NCI-H2196 (cell line): ENCODE measurements at regions not wholly inside any gene's neighbourhood (a gene's known extent, or its start where the extent isn't known, plus 50 kb on each side); places are given as distances from the start of the nearest gene placed in this dataset.

Experiments used
- DNase-seq: peaks from one replicate; lab custom pipeline; 2025; ENCODE audit not compliant: unreplicated experiment; lab: John Stamatoyannopoulos, UW

GRCh38 chr15:95464509-95464908 is 866.0 kb upstream of the NR2F2 start:
- no peak for DNase-seq

DNA sequence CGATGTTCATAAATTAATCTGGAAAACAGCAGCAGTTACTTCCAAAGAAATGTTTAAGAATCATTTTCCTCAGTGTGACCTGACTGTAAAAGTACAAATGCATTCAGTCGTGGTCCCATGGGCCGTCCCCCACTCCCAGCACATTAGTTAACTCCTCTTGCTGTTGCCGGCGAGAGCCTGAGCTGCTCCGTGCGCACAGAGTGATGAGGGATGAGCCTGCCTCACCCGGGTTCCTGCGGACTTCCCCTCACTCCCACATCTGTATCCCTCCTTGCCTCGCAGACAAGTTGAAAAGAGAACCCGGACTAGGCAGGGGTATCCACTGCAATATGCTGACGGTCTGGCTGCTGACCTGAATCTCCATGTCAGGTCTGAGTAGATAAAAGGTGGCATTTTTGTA is 861.7 kb upstream of the NR2F2 start:
- no peak for DNase-seq

DNA sequence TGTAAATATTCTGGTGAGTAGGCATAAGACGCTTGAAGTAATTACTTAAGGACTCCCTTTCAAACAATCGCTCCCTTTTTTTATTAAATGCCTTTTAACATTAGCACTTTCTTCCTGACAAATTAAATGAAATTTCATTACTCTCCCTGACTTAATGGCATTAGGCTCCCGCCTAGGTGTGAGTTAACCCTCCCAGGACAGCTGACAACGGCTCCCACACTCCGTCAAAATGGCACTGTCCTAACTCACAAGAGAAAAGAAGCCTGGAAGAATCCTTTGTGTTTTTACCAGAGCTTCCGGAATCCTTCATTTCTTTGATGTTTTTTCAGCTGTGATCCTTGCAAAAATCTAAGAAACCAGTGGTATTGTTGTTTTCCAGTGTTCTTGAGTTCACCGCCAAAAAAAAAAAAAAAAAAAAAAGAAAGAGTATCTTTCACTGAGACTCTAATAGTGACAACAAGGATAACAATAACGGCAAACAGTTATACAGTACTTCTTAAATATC is 861.0 kb upstream of the NR2F2 start:
- DNase-seq = no peak

DNA sequence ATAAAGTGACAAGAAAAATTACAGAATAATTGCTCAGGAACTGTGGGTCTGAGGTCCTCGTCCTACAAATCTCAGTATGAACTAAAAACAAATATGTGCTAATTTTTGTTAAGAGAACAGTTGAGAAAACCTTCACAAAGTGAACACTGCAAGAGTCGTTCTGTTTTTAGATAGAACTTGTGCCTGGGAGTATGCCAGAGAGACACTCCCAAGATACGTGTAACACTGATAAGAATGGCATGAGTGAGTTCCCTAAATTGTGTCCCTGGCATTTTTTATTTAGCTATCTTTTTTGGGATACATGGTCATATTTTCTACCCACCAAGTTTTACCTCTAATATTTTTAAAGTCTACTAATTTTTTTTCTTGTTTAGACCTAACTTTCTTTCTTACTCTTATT is 860.0 kb upstream of the NR2F2 start:
- no peak for DNase-seq

- no peak for DNase-seq
These were observed 859.4 kb upstream of the NR2F2 start for GRCh38 chr15:95470997-95471689.

DNA sequence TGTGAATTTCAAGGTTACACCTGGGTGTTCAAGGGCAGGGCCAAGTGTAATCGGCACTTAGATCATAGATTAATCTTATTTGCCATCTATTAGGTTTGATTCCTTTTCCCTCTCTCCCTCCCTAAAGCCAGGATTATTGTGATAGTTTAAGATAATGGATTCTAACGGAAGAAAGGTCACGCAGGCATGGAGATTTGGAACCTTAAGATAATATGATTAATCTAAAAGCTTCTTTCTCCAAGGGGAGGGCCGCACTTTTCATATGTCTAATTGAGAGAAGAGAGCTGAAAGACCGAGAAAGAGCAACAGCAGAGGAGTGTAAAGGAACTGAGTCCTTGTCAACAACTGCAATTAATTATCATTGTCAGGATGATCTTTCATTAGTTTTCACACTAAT is 858.8 kb upstream of the NR2F2 start:
- no peak for DNase-seq

DNA sequence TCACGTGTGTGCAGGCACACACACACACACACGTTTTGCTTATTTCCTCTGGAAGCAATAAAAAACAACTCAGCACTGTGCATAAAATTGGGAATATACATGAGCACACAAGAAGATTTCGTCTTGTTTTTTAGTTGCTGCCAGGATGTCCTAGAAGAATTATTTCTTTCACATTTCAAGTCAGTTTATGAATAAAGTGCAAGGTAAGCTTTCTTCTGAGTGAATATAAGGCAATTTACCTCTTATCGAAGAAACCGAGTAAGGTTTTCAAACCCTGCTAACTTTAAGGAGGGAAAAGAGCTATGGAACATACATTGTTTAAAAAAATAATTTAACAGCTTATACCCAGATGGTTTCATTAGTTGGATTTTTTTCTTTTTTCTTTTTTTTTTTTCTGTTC is 855.4 kb upstream of the NR2F2 start:
- DNase-seq = no peak

GRCh38 chr15:95479308-95479707 is 851.2 kb upstream of the NR2F2 start:
- no peak for DNase-seq

DNA sequence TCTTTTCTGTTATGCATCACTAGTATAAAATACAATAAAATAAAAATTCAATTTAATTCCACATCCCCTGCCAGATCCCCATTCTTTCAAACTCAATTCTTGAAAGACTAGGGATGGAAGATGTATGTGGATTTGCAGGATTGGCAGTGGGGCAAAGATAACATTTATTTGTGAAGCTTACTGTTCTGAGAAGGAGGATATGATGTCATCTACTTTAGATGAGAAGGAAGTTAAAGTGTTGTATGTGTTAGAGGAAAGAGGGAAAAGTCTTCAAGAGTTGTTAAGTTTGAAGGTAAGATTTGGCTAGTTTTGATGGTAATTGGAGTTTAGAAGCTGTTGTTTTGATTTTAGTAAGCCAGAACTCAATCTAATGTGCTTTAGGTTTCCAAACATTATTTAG is 845.1 kb upstream of the NR2F2 start:
- DNase-seq = no peak

DNA sequence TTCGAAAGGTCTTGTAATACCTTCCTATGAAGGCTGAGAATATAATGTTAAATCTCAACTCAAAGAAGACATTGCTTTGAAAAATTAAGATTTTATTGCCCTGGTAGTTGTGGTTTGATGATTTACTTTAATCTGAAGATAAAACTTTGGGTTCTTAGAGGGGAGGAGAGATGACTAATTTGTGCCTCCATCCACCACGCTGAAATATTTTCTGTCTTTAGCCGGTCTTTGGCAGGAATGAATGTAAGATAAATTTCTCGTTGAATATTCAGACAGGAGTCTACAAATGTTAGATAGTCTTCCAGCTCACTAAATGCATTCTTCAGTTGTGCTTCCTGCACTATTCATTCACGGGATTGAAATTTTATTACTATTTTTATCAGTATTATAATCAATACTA is 844.3 kb upstream of the NR2F2 start:
- DNase-seq = no peak

- no peak for DNase-seq
These were observed 841.4 kb upstream of the NR2F2 start for GRCh38 chr15:95489103-95489502.

DNA sequence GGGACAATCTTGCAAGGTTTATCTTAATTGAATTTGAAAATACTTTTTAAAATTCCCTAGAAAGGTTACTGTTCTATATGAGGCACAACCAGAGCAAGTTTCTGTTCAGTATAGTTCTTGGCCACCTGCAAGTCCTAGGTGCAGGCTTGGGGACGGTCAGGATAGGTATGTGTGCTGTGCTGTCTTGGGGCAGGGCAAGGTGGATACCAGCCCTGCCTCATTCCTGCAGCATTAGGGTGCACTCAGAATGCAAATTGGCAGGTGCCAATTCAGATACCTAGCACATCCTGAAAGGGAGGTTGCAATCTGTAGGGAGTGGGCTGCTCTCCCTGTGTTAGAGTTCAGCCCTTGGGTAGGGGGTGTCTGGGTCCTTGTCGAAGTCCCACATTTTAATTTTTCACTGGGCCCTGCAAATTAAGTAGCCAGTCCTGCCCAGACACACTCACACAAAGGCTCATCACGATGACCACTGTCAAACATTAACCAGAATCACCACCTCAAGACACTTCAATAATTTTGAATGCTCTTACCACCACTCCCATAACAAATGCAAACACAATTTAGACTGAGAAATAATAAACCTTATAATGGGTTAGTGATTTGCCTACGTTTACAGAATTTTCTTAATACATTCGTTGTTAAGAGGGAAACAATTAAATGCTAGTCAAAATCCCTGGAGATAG is 838.0 kb upstream of the NR2F2 start:
- DNase-seq = no peak

GRCh38 chr15:95494971-95495541 is 835.4 kb upstream of the NR2F2 start:
- DNase-seq = no peak

- DNase-seq = no peak
These were observed 832.9 kb upstream of the NR2F2 start for GRCh38 chr15:95497634-95498033.

DNA sequence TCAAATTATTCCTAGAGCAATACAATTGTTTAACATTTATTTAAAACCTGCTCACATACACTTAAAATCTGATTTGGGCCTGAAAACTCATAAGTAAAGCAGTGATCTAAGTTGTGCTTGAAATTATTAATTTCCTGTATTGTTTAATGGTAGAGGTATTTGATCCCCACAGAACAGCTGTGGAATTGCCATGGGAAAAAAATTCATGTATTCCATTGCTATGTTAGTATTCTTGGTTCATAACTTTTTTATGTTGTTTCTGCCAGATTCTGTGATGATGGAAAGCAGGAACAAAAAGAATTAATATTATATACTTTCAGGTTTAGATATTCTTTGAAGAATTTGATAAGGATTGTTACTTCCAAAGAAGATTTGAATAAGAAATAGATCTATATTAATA is 831.5 kb upstream of the NR2F2 start:
- no peak for DNase-seq

DNA sequence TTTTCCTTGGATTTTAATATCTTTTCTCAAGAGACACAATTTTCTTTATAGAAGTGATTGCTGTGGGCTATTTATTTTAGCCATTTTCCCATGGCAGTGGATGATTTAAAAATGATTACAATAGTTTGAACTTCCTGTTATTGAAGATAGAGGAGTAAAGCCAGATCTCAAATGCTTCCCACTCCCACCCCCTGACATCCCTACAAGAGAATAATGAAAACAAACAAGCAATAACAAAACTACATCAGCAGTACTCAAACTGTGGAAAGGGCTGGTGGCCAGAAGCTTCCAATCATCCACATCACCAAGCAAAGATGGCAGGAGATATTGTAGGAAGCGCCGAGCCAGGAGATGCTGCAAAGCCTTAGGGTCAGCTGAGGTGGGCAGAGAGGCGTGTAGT is 831.1 kb upstream of the NR2F2 start:
- no peak for DNase-seq

DNA sequence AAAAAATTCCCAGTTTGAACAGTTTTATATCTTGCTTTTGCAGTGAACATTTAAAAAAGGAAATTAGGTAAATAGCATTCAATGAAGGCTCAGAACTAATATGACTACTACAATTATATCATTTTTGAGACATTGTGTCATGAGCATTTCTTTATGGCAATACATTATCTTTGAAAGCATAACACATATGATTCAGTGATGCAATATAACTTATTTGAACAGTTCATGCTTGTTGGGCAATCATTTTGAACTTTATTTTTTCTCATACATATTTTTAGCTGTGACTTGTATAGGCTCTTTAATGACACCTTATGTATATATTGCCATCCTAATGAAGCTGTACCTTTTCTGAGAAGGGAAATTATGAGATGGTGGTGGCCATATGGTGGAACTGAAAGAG is 828.6 kb upstream of the NR2F2 start:
- DNase-seq = no peak

DNA sequence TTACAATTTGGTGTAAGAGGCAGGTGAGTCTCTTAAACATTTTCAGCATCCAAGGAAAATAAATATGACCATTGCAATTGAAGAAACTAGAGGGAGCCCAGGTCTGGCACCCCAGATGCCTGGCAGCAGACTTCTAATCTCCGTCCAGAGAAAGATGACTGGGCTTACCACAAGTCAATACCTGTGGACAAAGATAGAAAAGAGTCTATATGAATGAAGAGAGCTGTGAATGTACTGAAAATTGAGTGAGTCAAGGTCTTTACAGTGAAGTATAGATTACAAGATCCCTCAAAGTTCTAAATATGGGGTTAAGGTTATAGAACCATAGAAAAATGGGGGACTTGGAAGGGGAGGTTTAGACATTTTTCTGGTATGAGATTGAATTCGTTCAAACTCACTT is 827.4 kb upstream of the NR2F2 start:
- DNase-seq = no peak

DNA sequence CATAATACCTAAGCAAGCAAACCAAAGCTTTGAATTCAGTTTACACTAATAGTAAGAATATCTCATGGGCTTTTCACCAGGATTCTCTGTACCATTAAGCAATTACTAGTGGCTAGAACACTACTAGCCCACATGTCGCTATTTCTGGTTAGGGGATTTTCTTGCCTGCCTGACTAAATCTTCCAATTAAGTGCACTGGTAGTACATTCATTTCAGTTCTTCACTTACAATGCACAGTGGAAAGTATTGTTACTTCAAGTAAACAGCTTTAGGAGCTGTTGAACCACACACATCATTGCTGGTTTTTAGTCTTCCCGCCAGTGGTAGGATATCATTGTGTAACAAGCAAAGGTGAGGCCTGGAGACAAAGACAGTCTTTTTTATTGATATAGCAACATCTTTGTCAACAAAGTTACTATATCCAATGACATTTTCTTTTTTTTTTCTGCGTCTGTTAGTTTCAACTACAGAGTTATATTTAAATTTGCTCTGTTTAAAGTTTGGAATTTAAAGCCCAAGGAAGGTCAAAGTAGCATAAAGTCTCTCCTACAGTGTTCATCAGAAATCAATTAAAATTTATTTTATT is 826.8 kb upstream of the NR2F2 start:
- DNase-seq = no peak

DNA sequence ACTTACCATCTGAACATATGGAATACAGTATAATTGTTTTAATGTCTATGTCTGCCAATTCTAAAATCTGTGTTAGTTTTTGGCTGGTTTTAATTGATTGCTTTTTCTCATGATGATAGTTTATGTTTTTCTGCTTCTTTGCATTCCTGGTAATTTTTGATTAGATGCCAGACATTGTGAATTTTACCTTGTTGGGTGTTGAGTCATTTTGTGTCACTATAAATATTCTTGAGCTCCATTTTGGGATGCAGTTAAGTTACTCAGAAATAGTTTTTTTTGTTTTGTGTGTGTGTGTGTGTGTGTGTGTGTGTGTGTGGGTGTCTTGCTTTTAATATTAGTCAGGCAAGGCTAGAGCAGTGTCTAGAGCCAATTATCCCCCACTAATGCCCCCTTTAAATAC is 818.8 kb upstream of the NR2F2 start:
- DNase-seq = no peak

DNA sequence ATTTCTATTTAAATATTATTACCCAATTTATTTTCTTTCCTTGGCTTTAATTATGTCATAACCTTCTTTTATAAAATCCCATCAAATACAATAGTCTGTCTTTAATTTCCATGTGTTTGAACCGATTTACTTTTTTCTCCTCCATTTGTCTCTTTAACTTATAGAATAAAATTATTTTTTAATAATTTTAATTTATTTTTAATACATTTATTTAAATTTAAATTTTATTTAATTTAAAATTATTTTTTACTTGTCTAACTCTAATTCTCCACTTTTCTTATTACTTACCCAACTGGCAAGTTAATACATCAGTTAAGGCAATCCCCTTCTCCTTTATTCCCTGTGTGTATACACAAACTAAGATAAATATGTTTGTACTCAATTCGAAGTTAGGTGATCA is 817.6 kb upstream of the NR2F2 start:
- DNase-seq = no peak

- DNase-seq = no peak
These were observed 810.6 kb upstream of the NR2F2 start for GRCh38 chr15:95519887-95520286.
